Brain microvascular endothelial cell (primary cell): ENCODE measurements at regions not wholly inside any gene's neighbourhood (a gene's known extent, or its start where the extent isn't known, plus 50 kb on each side); places are given as distances from the start of the nearest gene placed in this dataset.
"Not testable (repeated sequence)": the region's sequence is repeated elsewhere in the genome, so short reads cannot be mapped to it uniquely, and the experiment has no call there.

Experiments used
- DNase-seq: peaks from one replicate; pipeline ENCODE4 v3.0.0-alpha.2; 2020
- H3K27ac ChIP-seq: fragments of 250-450 bp; sonication (Bioruptor Pico); 2 replicates; pipeline ENCODE4 v1.5.1; 2020; ENCODE audit warnings: mild to moderate bottlenecking, moderate library complexity
- H3K27me3 ChIP-seq: fragments of 250-450 bp; sonication (Bioruptor Pico); replicated peaks from 2 replicates; pipeline ENCODE4 v1.5.1; 2020; ENCODE audit warnings: mild to moderate bottlenecking
- H3K36me3 ChIP-seq: fragments of 250-450 bp; sonication (Bioruptor Pico); replicated peaks from 2 replicates; pipeline ENCODE4 v1.5.1; 2020; ENCODE audit warnings: mild to moderate bottlenecking
- H3K4me3 ChIP-seq: 2 replicates; pipeline ENCODE4 v1.5.1; 2011; ENCODE audit warnings: low read depth, mild to moderate bottlenecking, control low read depth, low read length, moderate library complexity
- in situ Hi-C: cut with HindIII; loops from 2 replicates; pipeline ENCODE4 v1.10.0; 2017; ENCODE audit warnings: low sequenced_read_pairs, low pct_ligation_motif_present

GRCh38 chr16:29338821-29339700 is 67.5 kb downstream of the NPIPB11 start:
- in situ Hi-C loops, H3K27ac ChIP-seq, H3K27me3 ChIP-seq, H3K4me3 ChIP-seq, DNase-seq, H3K36me3 ChIP-seq: not testable (repeated sequence)

- H3K36me3 ChIP-seq, H3K27me3 ChIP-seq, H3K4me3 ChIP-seq, in situ Hi-C loops, H3K27ac ChIP-seq, DNase-seq: not testable (repeated sequence)
Measured at GRCh38 chr16:29337385-29337901, 69.1 kb downstream of the NPIPB11 start.

DNA sequence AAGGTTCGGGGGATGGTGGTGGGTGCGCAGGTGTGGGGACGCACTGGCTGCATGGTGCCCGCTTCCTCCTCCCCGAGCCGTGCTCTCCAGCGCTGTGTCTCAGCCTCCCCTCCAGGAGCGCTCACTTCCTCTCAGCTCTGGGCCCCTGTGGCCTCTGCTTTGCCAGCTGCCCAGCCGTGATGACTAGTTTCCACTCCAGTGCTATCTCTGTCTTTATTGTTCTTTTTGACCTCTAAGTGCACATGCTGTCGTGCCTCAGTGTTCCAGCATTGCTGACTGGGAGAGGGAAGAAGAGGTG is 71.0 kb downstream of the NPIPB11 start:
- in situ Hi-C loops, H3K4me3 ChIP-seq, DNase-seq, H3K36me3 ChIP-seq, H3K27ac ChIP-seq, H3K27me3 ChIP-seq: not testable (repeated sequence)

DNA sequence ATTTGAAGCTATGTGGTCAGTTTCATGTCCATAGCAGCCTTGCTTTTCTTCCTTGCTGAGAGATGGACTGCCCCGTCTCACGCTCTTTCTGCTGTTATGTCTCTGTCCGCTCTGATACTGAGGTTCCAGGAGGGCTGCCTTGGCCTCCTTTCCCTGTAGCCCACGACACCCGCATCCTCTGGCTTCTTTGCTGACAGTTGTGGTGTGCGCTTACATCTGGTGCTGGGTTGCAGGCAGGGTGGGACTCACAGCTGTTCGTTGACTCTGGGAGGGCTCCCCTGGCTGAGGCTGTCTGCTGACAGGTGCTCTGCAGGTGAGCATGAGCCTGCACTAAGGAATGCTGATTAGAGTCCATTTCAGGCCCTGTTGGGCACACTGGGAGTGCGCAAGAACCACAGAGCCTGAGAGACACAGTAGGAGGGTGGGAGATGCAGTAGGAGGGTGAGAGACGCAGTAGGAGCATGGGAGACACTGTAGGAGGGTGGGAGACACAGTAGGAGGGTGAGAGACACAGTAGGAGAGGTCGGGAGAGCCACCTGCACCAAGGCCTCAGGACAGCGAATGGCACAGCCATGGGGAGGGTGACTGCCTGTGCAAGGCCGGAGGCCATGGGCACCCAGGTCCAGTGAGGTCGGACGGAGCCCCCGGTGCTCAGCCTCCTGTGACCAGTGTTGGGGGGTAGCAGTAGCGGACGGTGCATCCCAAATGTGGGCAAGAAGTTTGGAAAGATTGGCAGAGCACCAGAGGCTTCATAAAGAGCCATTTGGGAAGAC is 71.5 kb downstream of the NPIPB11 start:
- H3K27me3 ChIP-seq, in situ Hi-C loops, H3K4me3 ChIP-seq, H3K27ac ChIP-seq, H3K36me3 ChIP-seq, DNase-seq: not testable (repeated sequence)

DNA sequence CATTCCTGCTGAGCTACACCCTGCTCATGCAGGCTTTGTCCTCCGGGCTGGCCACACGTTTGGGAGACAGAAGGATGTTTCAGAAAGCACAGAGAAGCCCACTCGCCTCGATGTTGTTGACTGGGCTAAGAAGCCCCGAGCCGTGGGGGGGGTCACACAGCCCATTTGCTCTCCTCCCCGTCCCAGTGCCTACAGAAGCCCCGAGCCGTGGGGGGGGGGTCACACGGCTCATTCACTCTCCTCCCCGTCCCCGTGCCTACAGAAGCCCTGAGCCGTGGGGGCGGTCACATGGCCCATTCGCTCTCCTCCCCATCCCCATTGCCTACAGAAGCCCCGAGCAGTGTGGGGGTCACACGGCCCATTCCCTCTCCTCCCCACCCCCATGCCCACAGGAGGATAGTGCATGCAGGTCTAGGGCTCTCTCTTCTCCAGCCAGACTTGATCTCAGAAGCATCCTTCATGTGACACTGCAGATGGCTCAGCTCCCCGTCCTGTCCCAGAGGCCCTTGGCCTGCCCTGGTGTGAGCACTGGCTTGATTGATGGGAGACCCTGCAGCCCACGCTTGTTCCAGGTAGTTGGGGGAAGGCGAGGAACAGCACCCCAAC is 72.9 kb downstream of the NPIPB11 start:
- H3K36me3 ChIP-seq, in situ Hi-C loops, DNase-seq, H3K27me3 ChIP-seq, H3K4me3 ChIP-seq, H3K27ac ChIP-seq: not testable (repeated sequence)

GRCh38 chr16:29330623-29331022 is 75.9 kb downstream of the NPIPB11 start:
- DNase-seq, in situ Hi-C loops, H3K4me3 ChIP-seq, H3K36me3 ChIP-seq, H3K27ac ChIP-seq, H3K27me3 ChIP-seq: not testable (repeated sequence)

- H3K27ac ChIP-seq, H3K27me3 ChIP-seq, H3K4me3 ChIP-seq, DNase-seq, in situ Hi-C loops, H3K36me3 ChIP-seq: not testable (repeated sequence)
Measured at GRCh38 chr16:29328528-29328927, 78.0 kb downstream of the NPIPB11 start.

DNA sequence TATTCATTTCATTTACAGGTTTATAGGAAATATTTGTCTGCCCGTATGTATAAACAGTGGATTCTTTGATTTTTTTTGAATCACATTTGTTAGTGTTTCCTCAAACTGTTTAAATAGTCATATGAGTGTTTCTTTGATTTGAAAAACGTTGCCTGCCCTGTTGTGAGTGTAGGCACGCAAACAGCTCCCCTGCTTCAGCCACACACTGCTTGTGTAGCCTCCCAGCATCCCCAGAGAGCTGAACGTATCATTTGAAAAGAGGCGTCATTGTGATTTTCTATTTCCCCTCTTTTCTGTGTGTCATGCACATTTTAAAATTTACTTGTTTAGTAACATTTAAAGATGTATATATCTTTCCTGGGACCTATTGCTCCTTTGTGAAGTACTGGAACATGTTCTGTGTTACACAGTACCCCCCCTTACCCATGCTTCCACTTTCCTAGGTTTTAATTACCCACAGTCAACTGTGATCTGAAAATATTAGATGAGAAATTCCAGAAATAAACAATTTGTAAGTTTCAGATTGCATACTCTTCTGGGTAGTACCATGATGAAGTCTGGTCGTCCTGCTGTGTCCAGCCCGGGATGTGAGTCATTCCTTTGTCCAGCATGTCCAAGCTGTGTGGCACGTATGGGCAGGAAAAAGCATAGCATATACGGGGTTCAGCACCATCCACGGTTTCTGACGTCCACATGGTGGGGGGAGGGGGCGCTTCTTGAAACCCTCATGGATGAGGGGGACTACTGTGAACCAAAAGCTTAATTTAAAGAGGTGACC is 78.7 kb downstream of the NPIPB11 start:
- H3K4me3 ChIP-seq, H3K36me3 ChIP-seq, H3K27me3 ChIP-seq, in situ Hi-C loops: not testable (repeated sequence)
- H3K27ac ChIP-seq, result peak overlapping the region; percentile 27
- DNase-seq, result peak; percentile 71

DNA sequence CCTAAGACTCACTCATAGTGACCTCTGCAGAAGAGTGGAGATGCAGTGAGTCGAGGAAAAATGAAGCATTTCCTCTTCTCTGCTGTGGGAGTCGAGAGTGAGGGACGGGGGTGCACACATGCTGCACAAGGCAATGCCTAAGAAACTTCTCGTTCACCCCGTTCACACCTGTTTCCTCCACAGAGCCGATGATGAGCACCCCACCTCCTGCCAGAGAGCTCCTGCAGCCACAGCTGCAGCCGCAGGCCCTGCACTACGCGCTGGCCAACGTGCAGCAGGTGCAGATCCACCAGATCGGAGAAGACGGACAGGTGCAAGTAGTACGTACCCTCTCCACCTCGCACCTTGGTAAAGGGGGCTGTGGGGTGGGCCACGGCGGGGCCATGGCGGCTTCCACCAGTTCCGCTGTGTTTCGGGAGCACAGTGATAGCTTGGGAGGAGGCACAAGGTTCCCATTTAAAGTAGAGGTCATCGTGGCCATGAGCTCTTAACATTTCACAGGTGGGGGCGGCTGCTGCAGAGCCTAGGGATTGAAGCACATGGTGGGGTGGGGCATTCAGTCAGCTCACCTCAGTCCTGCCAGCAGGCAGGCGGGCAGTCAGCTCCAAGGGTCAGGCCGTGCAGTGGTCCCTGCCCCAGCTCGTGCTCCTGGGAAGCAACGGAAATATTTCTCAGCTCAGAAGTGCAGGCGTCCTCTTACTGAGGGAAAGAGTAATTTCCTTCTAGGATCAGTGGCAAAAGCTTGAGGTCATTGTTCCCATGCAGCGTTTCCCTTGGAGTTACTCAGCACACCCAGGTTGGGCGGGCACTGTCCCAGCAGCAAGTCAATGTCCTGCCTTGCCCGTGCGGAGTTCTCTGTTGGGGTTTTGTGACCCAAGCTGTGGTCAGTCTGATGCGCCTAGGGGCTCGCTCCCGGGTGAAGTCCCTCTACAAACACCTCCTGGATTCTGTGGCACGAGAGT is 80.1 kb downstream of the NPIPB11 start:
- H3K4me3 ChIP-seq, DNase-seq, H3K27ac ChIP-seq, H3K27me3 ChIP-seq, in situ Hi-C loops, H3K36me3 ChIP-seq: not testable (repeated sequence)

DNA sequence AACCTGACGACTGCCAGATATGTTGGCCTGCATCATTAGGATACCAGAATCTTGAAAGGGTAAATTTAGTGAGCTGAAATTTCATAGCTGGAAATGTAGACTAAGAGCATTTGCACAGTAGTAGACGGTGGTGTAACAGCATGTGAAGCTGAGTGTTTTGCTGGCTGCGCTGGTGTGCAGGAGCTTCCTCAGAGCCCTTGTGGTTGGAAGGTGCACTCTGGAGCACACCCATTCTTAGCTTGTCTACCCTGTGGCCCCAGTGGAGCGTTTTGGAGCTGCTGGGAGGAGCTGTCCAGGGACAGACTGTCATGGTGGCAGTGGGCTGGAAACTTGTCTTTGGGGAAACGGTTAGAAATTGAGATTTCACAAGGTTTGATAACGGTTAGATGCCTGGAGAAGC is 82.8 kb downstream of the NPIPB11 start:
- H3K27me3 ChIP-seq, H3K4me3 ChIP-seq, H3K27ac ChIP-seq, in situ Hi-C loops, H3K36me3 ChIP-seq, DNase-seq: not testable (repeated sequence)
